ENCODE measurements at regions not wholly inside any gene's neighbourhood (a gene's known extent, or its start where the extent isn't known, plus 50 kb on each side); places are given as distances from the start of the nearest gene placed in this dataset.

DNA sequence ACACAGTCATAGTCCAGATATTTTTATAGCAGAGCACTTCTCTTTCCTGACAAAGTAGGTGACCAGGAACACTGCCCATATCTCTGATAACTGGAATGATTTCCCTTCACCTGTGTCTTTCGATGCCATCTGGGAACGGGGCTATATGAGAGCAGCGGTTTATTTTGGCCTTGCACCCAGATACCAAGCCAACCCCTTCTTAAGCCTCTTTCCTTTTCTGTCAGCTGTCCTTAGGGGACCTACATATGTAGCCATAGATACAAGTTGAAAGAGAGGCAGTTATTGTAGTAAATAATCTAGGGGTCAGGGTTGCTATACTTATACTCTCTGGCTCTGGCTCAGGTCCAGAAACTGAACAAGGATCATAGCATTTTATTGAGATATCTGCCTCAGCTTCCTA, 128.8 kb downstream of the NHLRC3 start:
- no peak for DNase-seq

DNA sequence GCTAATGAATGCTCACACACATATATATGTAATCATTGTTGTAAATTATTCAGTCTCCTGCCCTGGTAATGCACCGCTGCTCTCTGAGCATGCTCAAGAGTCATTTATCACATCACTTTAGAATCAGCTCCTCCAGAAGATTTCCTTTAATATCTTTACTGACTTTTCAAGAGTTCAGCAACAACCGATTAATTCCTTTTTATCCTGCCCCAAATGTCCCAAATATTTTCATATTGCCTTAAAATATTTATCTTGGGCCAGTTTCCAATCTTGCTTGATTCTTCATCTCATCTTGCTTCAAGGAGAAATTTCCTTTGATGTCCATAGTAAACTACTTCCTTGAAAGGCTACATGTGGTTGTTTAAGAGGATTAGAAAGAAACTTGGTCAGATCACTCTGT, 132.5 kb downstream of the NHLRC3 start:
- DNase-seq = no peak

GRCh38 chr13:39185326-39185725, 147.1 kb downstream of the NHLRC3 start:
- DNase-seq = no peak

DNA sequence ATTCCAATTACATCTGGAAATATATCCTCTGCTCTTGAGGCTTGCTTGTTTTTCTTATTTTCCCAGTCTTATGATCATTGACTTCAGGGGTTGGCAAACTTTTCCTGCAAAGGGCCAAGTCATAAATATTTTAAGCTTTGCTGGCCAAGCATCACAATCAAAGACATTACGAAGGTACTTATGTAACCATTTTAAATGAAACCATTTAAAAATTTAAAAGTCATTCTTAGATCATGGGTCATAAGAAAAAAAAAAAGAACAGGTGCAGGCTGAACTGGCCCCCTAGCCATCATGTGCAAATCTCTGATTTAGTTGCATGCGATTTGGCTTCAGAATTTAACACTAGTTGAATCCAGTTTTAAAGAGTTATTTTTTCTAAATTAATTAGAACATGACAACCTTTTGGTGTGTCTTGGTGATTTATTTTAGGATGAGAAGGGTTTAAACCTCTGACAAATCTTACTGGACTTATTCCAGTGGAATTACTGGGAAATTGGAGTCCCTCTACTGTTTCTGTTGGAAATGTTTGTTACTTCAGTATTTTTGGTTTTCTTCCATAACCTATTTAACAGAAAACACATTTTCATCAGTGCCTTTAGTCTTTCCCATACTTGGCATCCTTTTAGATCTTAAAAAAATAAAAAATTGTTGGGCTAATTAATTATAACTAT, 148.1 kb downstream of the NHLRC3 start:
- peak in 1 of 2 experiments; percentile 25 for DNase-seq

DNA sequence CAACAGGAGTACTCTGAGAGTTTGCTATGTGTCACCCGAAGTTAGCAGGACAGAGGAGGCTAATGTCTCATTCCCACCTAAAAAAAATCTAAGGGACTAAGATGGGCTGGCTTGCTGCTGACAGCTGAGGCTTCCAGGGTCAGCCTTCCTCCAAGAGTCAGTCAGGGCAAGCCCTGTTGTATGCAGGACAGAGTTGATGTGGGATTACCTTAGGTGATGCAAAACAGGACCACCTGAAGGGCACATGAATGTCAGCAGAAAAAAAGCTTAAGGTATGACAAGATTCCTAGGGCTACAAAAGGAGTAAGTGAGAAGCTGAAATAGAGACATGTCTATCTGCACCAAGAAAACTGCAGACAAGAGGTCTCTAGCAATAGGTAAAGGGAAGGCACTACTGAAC, 151.5 kb downstream of the NHLRC3 start:
- DNase-seq = no peak

- no peak for DNase-seq
Observed at GRCh38 chr13:39196965-39197646, 158.8 kb downstream of the NHLRC3 start.

- DNase-seq = no peak
Observed at GRCh38 chr13:39197647-39198007, 159.4 kb downstream of the NHLRC3 start.

DNA sequence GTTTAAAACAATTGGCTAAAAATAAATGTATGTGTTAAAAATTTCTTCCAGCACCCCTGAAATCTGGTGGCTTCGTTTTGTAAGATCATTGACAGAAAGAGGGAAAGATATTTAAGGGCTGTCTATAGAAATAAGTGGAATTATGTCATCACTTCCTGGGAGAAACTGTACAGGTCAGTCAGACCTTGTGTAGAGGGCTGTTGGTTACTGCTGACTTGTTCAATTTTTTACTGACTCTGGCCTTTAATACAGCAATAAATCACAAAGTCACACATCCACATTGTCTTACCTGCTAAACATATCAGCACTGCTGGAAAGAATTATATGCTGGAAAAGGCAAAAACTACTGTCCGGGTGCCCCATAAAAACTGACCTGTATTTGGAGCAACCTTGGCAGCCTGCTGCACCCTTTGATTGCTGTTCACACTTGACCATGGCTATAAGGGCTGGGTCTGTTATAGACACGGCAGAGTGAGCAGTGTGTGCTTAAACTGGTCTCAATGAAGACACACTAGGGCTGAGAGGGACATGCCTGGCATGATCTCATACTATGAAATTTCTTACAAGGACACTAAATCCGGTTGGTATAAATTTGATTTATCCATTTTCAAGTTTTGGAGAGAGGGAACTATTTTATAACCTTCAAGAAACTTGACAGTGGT, 162.1 kb downstream of the NHLRC3 start:
- no peak for DNase-seq

GRCh38 chr13:39201180-39201579, 162.9 kb downstream of the NHLRC3 start:
- DNase-seq = no peak

- no peak for DNase-seq
Observed at GRCh38 chr13:39202746-39203145, 164.5 kb downstream of the NHLRC3 start.

GRCh38 chr13:39208636-39209035, 170.4 kb downstream of the NHLRC3 start:
- DNase-seq = no peak

DNA sequence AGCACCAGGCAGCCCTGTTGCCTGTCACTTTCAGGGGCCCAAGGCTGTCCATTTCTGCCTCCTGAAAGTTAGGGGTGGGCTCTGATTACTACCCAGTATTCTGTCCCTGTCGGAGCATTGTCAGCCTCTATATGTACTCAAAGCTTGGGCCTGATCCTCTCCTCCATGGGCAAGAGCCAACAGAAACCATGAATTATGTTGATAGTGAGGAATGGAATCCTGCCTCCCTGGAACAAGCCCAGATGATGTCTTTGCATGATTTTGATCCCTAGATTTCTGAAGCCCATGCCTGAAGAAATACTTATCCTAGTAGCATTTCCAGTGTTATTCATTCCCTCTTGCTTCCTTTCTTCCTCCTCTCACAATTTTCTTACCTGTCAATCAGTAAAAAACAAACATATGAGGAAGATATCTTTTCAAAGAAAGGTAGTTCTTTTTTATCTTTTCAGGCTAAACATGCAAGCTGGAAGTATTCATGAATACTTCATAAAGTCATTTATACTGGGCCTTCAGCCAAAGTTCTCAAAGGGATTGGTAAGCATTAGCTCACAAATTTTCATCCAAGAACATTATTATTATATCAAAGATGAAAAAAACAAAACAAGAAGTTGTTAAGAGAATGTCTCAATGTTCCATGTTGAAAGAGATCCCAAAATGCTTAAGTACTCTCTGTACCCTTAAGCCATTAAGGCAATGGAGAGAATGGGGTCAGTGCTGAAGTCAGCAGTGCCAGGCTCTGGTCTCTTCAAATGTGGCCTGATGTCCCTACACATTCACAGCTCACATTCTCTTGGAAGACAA, 171.7 kb downstream of the NHLRC3 start:
- DNase-seq = no peak

DNA sequence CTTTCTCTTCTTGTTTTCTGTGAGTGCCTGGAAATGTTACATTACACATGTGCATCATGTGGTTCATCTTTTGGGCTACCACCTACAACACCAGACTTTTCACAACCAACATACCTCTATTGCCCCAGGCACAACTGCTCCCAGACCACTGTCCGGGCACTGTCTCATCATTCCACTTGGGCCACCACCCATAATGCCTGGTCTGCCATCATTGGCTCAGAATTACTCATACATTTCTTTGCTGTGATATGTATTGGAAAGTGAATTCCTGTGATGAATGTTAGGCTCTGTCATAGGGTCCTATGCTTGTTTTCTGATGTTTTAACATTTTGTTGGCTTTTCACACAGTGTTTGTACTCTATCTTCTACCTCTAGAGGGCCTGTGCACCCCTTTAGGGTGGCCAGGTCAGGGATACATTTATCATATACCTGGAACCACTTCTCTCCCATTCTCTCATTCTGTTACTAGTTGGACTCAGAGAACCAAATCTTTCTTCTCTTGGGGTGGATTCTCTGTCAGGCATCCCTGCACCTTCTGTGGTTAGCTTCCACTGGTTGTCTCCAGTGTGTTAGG, 172.8 kb downstream of the NHLRC3 start:
- DNase-seq = no peak

DNA sequence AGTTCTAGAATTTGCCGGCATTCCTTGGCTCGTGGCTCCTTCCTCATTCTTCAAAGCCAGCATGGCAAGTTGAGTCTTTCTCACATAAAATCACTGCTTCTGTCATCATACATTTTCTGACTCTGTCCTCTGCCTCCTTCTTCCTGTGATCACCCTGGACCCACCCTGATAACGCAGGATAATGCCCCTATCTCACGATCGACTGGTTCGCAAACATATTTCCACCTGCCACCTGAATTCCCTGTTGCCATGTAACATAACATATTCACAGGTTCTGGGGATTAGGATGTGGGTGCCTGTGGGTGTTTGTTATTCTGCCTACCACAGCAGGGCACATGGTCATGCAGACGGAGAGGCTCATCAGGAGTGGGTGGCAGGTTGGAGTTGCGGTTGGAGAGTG, 177.7 kb downstream of the NHLRC3 start:
- no peak for DNase-seq

GRCh38 chr13:39217471-39217870, 179.2 kb downstream of the NHLRC3 start:
- DNase-seq = no peak

- DNase-seq = no peak
Observed at GRCh38 chr13:39224671-39225240, 186.5 kb downstream of the NHLRC3 start.

DNA sequence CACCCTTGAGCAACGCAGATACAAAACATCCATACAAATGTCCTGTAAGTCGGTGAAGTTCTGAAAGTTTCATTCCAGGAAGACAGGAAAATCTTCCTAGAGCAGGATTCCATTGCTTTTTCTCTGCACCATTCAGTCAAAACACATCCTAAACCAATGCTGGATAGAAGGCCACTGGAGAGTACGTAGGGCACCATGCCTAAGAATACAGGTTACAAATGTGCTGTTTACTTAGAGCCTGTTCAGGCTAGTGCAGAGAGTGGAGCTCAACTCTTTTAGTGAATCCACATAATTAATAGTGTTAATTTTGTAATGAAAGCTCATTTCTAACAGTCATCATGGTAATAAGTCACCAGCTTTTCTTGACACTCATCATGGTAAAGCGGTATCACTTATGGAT, 187.6 kb downstream of the NHLRC3 start:
- no peak for DNase-seq

DNA sequence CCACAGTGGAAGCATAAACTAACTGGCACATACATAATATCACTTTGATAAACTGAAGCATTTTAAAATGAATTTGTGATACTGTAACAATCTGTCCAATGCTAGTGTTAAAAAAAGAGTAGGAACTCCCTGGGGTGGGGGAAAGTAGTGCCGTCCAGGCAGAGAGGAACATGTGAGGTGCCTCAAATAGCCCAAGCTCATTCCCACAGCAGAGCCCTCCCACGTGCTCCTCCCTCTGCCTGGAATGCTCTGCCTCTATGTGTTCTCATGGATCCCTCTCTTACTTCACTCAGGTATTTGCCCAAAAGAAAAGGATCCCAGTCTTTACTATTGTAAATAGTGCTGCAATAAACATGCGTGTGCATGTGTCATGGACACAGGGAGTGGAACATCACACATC, 188.1 kb downstream of the NHLRC3 start:
- DNase-seq = no peak

GRCh38 chr13:39232401-39232980, 194.2 kb downstream of the NHLRC3 start:
- DNase-seq = peak in 1 of 2 experiments; percentile 3

- DNase-seq = no peak
Observed at GRCh38 chr13:39232999-39233398, 194.7 kb downstream of the NHLRC3 start.

GRCh38 chr13:39233519-39233918, 195.3 kb downstream of the NHLRC3 start:
- no peak for DNase-seq

DNA sequence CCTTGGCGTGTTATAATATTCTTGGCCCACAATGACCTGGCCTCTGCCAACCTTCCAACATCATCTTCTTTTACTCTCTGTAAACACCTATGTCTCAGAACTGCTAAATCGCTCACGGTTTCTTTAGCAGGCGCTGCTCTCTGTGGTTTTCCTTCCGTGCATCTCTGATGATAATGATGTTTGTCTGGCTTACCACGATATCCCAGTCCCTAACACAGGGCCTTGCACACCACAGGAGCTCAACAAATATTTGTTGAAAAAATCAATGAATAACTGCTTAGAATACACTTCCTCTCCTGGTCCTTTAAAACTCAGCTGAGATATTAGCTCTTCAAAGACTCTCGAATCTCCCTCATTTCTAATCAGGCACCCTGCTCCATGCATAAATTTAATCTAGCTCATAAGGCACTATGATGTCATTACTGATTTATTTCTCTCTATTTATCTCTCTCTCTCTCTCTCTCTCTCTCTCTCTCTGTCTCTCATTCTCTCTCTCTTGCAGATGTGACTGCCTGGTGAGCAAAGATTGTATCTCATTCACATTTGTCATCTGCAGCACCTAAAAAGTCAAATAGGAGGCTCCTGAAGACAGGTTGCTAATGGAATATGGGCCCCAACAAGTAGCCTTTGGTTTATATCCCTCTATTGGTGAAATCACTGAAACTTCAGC, 206.4 kb downstream of the NHLRC3 start:
- DNase-seq = no peak

Data from NCI-H446 (cell line).